Left ventricle myocardium inferior (tissue), 1 donor: ENCODE measurements at regions not wholly inside any gene's neighbourhood (a gene's known extent, or its start where the extent isn't known, plus 50 kb on each side); places are given as distances from the start of the nearest gene placed in this dataset.

Experiments
- DNase-seq: peaks from one replicate; pipeline ENCODE4 v3.0.0-alpha.2; 2020
- H3K27ac ChIP-seq: fragments of 200-600 bp; replicated peaks from 2 replicates; pipeline ENCODE4 v1.8.0; 2021
- H3K27me3 ChIP-seq: fragments of 200-600 bp; 2 replicates; pipeline ENCODE4 v1.8.0; 2021; ENCODE audit warnings: low read depth
- H3K36me3 ChIP-seq: fragments of 200-600 bp; 2 replicates; pipeline ENCODE4 v1.8.0; 2021
- H3K4me1 ChIP-seq: fragments of 200-600 bp; 2 replicates; pipeline ENCODE4 v1.8.0; 2021
- H3K4me3 ChIP-seq: fragments of 200-600 bp; 2 replicates; pipeline ENCODE4 v1.8.0; 2021; ENCODE audit warnings: mild to moderate bottlenecking, moderate library complexity
- H3K9me3 ChIP-seq: fragments of 200-600 bp; replicated peaks from 2 replicates; pipeline ENCODE4 v1.8.0; 2021
- CTCF ChIP-seq: fragments of 200-600 bp; IDR thresholded peaks from 2 replicates; pipeline ENCODE4 v1.8.0; 2021; ENCODE audit warnings: antibody characterized with exemption, mild to moderate bottlenecking, borderline replicate concordance
- intact Hi-C: fragments of 100-400 bp; cut with micrococcal nuclease; formaldehyde crosslinking; loops from one replicate; pipeline ENCODE4 v1.11.0; 2022
- donor health status: DM: no; HTN: yes; CAD: no; lungs with severe emphysema.

GRCh38 chr11:71059662-71060061 is 192.7 kb downstream of the SHANK2 start:
- intact Hi-C loops, result no loop called here

GRCh38 chr11:71055925-71056324 is 196.5 kb downstream of the SHANK2 start:
- H3K4me1 ChIP-seq, result no peaks in the 10 kb centered on the region
- no peaks in the 10 kb centered on the region for H3K36me3 ChIP-seq
- no peak overlapping the region for H3K4me3 ChIP-seq
- peaks cover 33% of the 10 kb centered on the region for H3K27me3 ChIP-seq
- DNase-seq, result no peak
- H3K27ac ChIP-seq, result no peak overlapping the region
- TF ChIP-seq CTCF, result no peak
- intact Hi-C loops, result no loop called here
- H3K9me3 ChIP-seq, result no peaks in the 10 kb centered on the region

More at GRCh38 chr11:71059662-71060061, 192.7 kb downstream of the SHANK2 start:
- TF ChIP-seq CTCF, result no peak
- Histone ChIP-seq H3K9me3 (no peaks in the 10 kb centered on the region), H3K36me3 (no peaks in the 10 kb centered on the region), H3K27ac (no peak overlapping the region), H3K27me3 (peaks cover 70% of the 10 kb centered on the region), H3K4me3 (no peak overlapping the region), H3K4me1 (no peaks in the 10 kb centered on the region)
- no peak for DNase-seq
